GM20000 (cell line): ENCODE measurements at regions not wholly inside any gene's neighbourhood (a gene's known extent, or its start where the extent isn't known, plus 50 kb on each side); places are given as distances from the start of the nearest gene placed in this dataset.

Experiments
- DNase-seq: peaks from one replicate; pipeline ENCODE4 v3.0.0; 2012; ENCODE audit warnings: low spot score
- TF ChIP-seq, protein P1 (sequence below): IDR thresholded peaks from 2 replicates; pipeline ENCODE4 v1.5.1; 2012; ENCODE audit warnings: mild to moderate bottlenecking, control low read depth; ENCODE audit errors: extremely low read depth, missing control alignments

- TF ChIP-seq, protein P1, sequence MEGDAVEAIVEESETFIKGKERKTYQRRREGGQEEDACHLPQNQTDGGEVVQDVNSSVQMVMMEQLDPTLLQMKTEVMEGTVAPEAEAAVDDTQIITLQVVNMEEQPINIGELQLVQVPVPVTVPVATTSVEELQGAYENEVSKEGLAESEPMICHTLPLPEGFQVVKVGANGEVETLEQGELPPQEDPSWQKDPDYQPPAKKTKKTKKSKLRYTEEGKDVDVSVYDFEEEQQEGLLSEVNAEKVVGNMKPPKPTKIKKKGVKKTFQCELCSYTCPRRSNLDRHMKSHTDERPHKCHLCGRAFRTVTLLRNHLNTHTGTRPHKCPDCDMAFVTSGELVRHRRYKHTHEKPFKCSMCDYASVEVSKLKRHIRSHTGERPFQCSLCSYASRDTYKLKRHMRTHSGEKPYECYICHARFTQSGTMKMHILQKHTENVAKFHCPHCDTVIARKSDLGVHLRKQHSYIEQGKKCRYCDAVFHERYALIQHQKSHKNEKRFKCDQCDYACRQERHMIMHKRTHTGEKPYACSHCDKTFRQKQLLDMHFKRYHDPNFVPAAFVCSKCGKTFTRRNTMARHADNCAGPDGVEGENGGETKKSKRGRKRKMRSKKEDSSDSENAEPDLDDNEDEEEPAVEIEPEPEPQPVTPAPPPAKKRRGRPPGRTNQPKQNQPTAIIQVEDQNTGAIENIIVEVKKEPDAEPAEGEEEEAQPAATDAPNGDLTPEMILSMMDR: no peak
- DNase-seq: no peak
These were observed 566.8 kb upstream of the TENM4 start for GRCh38 chr11:80007616-80008015.

DNA sequence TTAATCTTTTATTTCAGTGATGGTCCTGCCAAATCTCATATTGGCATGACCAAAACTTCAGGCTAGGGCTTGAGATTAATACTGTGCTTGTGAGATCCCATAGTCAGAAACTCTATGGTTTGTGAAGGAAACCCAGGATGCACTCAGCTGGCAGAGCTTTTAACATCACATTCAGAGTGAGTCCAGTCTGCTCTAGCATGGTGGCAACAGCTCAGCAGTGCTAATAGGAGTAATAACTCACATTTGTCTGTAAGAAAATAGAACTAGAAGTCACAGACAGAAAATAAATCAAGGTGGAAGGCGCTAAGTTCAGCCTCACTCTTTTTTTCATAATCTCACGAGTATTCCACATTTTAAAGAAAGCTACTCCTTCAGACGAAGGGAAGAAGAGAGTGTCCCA is 549.3 kb upstream of the TENM4 start:
- no peak for DNase-seq

GRCh38 chr11:79982185-79982584 is 541.4 kb upstream of the TENM4 start:
- DNase-seq: no peak
- TF ChIP-seq, protein P1: no peak

More for the DNA sequence above, 549.3 kb upstream of the TENM4 start:
- TF ChIP-seq, protein P1: no peak

DNA sequence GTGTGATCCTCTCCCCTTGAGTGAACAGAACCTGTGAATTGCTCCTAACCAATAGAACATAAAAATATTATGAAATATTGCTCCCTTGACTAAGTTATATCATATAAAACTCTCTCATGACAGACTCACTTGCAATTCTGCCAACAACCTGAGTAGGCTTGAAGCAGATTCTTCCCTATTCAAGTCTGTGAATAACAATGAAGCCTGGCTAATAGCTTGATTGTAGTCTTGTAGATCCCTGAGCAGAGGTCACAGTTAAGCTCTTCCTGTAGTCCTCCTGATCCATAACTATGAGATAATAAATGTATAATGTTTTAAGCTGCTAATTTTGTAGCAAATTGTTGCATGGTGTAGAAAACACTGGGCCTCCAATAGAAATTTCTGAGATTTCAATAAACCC is 540.1 kb upstream of the TENM4 start:
- DNase-seq: no peak
- TF ChIP-seq, protein P1: no peak

DNA sequence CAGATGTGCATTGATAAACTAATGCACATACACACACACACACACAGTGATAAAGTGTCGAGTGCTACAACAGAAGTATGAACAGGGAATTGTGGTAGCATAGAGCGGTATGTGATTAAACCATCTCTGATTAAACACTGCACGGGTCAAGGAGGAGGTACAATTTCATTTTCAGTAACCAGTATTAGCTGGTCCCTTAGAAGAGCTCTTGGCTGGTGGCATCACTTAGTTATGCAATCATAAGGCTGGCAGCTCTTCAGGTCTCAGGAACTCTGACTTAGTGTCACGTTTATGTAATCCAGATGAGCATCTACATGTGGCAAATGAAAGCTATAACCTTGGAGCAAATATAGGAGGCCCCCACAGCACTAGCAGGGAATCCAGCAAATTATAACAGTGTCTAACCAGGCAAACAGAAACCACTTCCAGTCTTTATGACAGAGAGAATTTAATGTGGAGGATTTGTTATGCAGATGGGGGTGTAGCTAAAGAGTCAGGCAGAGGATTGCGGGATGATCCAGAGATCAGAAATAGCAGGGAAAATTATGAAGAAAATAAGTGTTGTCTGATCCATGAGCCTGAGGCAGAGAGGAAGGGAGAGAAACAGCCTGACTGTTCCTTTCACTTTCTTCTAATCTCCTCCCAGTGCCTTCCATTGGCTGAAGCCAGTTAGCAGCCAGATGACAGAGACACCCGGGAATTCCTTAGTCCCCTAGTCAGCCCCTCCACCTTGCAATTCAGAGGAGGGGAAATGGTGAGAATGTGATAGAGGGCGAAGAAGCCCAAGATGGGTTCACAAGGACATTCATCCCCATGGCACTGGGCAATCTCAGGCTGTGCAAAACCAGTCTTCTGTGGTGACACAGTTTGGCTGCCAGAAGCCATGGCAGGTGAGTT is 533.1 kb upstream of the TENM4 start:
- no peak for DNase-seq
- TF ChIP-seq, protein P1: no peak

DNA sequence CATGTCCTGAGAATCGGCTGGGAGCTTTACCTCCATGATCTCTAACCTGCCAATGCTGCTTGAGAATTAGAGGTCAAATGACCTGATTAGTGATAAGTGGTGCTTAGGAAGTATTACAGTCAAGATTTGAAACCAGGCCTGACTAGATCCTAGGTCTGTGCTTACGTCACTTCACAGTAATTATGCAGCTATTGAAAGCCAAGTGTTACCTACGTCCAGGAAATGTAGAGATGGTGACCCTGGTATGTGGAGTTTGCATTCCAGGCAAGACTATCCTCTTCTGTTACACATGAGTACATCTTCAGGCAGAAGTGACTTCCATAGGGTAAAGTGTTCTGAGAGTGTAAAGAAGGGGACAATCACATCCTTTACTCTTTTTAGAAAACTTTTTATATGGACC is 530.4 kb upstream of the TENM4 start:
- DNase-seq: no peak
- TF ChIP-seq, protein P1: no peak

DNA sequence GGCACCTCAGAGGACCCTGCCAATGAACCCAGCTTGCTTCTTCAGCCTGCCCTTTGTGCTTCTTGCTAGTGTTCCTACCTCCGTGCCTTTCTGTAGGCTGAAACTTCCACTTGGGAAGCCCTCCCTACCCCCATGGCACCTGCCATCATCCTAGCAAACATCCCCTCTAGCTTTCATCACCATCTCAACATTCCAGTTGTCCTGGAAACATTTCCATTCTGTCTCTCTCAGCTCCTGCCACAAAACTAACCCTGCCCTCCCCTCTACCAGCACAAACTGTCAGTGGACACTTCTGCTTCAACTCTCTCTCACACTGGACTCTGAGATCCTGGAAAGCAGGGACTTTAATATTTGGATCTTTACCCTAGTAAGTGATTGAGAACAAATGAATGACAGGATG is 525.8 kb upstream of the TENM4 start:
- DNase-seq: no peak
- TF ChIP-seq, protein P1: no peak
